ENCODE measurements at regions not wholly inside any gene's neighbourhood (a gene's known extent, or its start where the extent isn't known, plus 50 kb on each side); places are given as distances from the start of the nearest gene placed in this dataset.

- CTCF ChIA-PET = no interaction called here
These were observed 549.9 kb downstream of the PDHA2 start for GRCh38 chr4:96389770-96390169.

More at GRCh38 chr4:96389770-96390169, 549.9 kb downstream of the PDHA2 start:
- no peaks in the 10 kb centered on the region for H3K79me2 ChIP-seq (ENCODE audit: control insufficient read depth, insufficient read depth, low read length)
- no peak overlapping the region for H3K27ac ChIP-seq (ENCODE audit: insufficient read depth, low read depth, low read length)
- FAIRE-seq (no peak), DNase-seq (ENCODE audit: low read depth, low spot score) (no peak)
- intact Hi-C loops (cut with micrococcal nuclease) = no loop called here
- no peaks in the 10 kb centered on the region for H3K27me3 ChIP-seq (ENCODE audit: control insufficient read depth in 2 of 2, insufficient read depth in 2 of 2, low read length in 2 of 2)
- no peak overlapping the region for H3K4me3 ChIP-seq (replicated peaks in 1 of 3; ENCODE audit: insufficient read depth in 1 of 3, low read depth in 1 of 3, low read length in 3 of 3)
- H3K36me3 ChIP-seq (ENCODE audit: control insufficient read depth in 2 of 2, extremely low read depth in 1 of 2, insufficient read depth in 2 of 2, low read length in 2 of 2) = no peaks in the 10 kb centered on the region
- no peak overlapping the region for H2AFZ ChIP-seq (ENCODE audit: low read depth, low read length)
- no peak overlapping the region for H3K9ac ChIP-seq (replicated peaks; ENCODE audit: extremely low read depth, insufficient read depth, low read length)
- TF ChIP-seq GATA2 (IDR thresholded peaks at IDR 0.05; ENCODE audit: insufficient read depth, insufficient read length, low read depth, low read length) = no peak
- TF ChIP-seq MAX (IDR thresholded peaks at IDR 0.05; ENCODE audit: insufficient read depth, insufficient read length) = no peak
- no peak for TF ChIP-seq JUN (IDR thresholded peaks at IDR 0.05; ENCODE audit: borderline replicate concordance, insufficient read depth, insufficient read length, low read depth)
- no peak for TF ChIP-seq CTCF (IDR thresholded peaks at IDR 0.05; ENCODE audit: extremely low read depth in 1 of 2, insufficient read depth in 1 of 2, low read depth in 1 of 2, low read length in 2 of 2)
- no peak for TF ChIP-seq FOS (IDR thresholded peaks at IDR 0.05; ENCODE audit: borderline replicate concordance, insufficient read depth, low read length)
- no peak for TF ChIP-seq POLR2AphosphoS5 (IDR thresholded peaks at IDR 0.05; ENCODE audit: insufficient read depth, low read depth, low read length)
- no peak for TF ChIP-seq MYC (IDR thresholded peaks at IDR 0.05; ENCODE audit: low read depth, low read length)
- TF ChIP-seq EZH2 (IDR thresholded peaks at IDR 0.05; ENCODE audit: borderline replicate concordance, low read depth, low read length, severe bottlenecking) = no peak
- no peak for TF ChIP-seq POLR2A (IDR thresholded peaks at IDR 0.05; ENCODE audit: low read depth, low read length)
- no peaks in the 10 kb centered on the region for H3K9me1 ChIP-seq (replicated peaks; ENCODE audit: control insufficient read depth, extremely low read depth, insufficient read depth, low read length)
- no peaks in the 10 kb centered on the region for H3K9me3 ChIP-seq (replicated peaks; ENCODE audit: control insufficient read depth, insufficient read depth, low read length)
- dilution Hi-C loops (cut with MboI; ENCODE audit: extremely low pct_ligation_motif_present, low sequenced_read_pairs) = no loop called here
- POLR2A ChIA-PET = no interaction called here
- no peaks in the 10 kb centered on the region for H4K20me1 ChIP-seq (replicated peaks; ENCODE audit: control insufficient read depth, extremely low read depth, insufficient read depth, low read length)
- no peaks in the 10 kb centered on the region for H3K4me1 ChIP-seq (ENCODE audit: control insufficient read depth, extremely low read depth, insufficient read depth, low read length)
- no TSS peak for BruUV-seq (replicated peaks)
- no peak overlapping the region for H3K4me2 ChIP-seq (ENCODE audit: insufficient read depth, low read length)
